Heart left ventricle (tissue), 13 donors: ENCODE measurements at regions not wholly inside any gene's neighbourhood (a gene's known extent, or its start where the extent isn't known, plus 50 kb on each side); places are given as distances from the start of the nearest gene placed in this dataset.

ENCODE experiments used
- POLR2A ChIP-seq, 2 donors: fragments of 450-650 bp; IDR thresholded peaks; one replicate each; pipeline ENCODE4 v1.6.1; 2017; ENCODE audit warnings: antibody characterized with exemption in 2 of 2, mild to moderate bottlenecking in 2 of 2, moderate library complexity in 2 of 2
- TF ChIP-seq, protein P1 (sequence below), 12 donors: fragments of 200-600 bp; sonication (generic) in 4 of 12; IDR thresholded peaks; one replicate each; pipeline versions ENCODE4 v1.5.0 to v1.8.0; 2018 to 2022; ENCODE audit warnings: antibody characterized with exemption in 12 of 12, mild to moderate bottlenecking in 5 of 12
- donor health status: ischemic (EF 13 %, LVEDD 7.1; RV severe dilation, severe dysfunction).
- donor health status: DM: no; HTN: yes; CAD: no.
- donor health status: DM: no; HTN: no; CAD: no.
- donor health status: ischemic (EF 25% LVEDD 6.9; RV normal size, moderate dysfunction).
- donor health status: ischemic (EF 25% LVEDD 5.7; RV mildly dilated, moderate dysfunction).
- donor health status: ischemic (EF 35%, LVEDD 5.7; RV mildly dilated, moderate dysfunction).
- donor health status: nonischemic (EF 11% LVEDD 7.7; RV severe dilation, severe dysfunction).
- donor health status: DM: yes; HTN: yes; CAD: no.
- donor health status: PGD.
- donor health status: ischemic (EF 29% LVEDD 5.4; RV normal size, mild dysfunction).
- donor health status: nonischemic (EF 23%, LVEDD 6.1; RV moderate dilation, normal function).

DNA sequence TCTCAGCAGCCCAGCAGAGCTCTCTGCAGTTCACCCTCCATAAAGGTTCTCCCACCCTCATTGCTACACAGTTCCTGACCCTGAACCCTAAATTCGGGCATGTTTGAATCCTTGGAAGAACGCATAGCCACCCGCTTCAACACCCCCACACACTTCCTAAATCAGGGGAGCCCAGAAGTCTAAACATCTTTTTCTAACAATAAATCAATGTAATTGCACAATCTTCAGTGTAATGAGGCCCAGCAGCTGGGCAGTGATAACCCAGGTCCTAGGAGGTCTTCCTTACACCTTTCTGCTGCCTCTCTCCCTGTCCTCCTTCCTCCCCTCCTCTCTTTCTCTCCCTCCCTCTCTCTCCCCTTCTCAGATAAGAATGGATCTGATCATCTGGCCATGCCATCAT is 88.0 kb downstream of the IRX2 start:
- TF ChIP-seq, protein P1, sequence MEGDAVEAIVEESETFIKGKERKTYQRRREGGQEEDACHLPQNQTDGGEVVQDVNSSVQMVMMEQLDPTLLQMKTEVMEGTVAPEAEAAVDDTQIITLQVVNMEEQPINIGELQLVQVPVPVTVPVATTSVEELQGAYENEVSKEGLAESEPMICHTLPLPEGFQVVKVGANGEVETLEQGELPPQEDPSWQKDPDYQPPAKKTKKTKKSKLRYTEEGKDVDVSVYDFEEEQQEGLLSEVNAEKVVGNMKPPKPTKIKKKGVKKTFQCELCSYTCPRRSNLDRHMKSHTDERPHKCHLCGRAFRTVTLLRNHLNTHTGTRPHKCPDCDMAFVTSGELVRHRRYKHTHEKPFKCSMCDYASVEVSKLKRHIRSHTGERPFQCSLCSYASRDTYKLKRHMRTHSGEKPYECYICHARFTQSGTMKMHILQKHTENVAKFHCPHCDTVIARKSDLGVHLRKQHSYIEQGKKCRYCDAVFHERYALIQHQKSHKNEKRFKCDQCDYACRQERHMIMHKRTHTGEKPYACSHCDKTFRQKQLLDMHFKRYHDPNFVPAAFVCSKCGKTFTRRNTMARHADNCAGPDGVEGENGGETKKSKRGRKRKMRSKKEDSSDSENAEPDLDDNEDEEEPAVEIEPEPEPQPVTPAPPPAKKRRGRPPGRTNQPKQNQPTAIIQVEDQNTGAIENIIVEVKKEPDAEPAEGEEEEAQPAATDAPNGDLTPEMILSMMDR (IDR thresholded peaks at IDR 0.05) = no peak
- TF ChIP-seq POLR2A (IDR thresholded peaks at IDR 0.05) = no peak
